ENCODE measurements at regions not wholly inside any gene's neighbourhood (a gene's known extent, or its start where the extent isn't known, plus 50 kb on each side); places are given as distances from the start of the nearest gene placed in this dataset.
"Not testable (repeated sequence)": the region's sequence is repeated elsewhere in the genome, so short reads cannot be mapped to it uniquely, and the experiment has no call there.

GRCh38 chr7:106740806-106741205, 79.8 kb upstream of the CCDC71L start:
- TF ChIP-seq POLR2A (IDR thresholded peaks at IDR 0.05) (no peak), EP300 (IDR thresholded peaks at IDR 0.05) (no peak), CTCF (IDR thresholded peaks at IDR 0.05) (no peak)
- Histone ChIP-seq H3K9me3 (peaks cover 0 to 1% (median 0%) of the 10 kb centered on the region in 4 donors), H3K27ac (no peak overlapping the region), H3K4me1 (no peaks in the 10 kb centered on the region), H3K36me3 (no peaks in the 10 kb centered on the region), H3K27me3 (no peaks in the 10 kb centered on the region), H3K4me3 (no peak overlapping the region)
- 89 to 90% methylated on average over 5 of the region's 5 CpGs for WGBS, 2 donors
- DNase-seq (ENCODE audit: low spot score in 2 of 2): no peak

GRCh38 chr7:106744563-106745091, 83.7 kb upstream of the CCDC71L start:
- Histone ChIP-seq H3K27ac (no peak overlapping the region), H3K27me3 (no peaks in the 10 kb centered on the region), H3K36me3 (no peaks in the 10 kb centered on the region), H3K9me3 (no peaks in the 10 kb centered on the region), H3K4me1 (peaks cover 0 to 11% (median 0%) of the 10 kb centered on the region in 4 donors), H3K4me3 (no peak overlapping the region)
- 79 to 95% methylated on average over 2 of the region's 2 CpGs for WGBS, 2 donors
- DNase-seq (ENCODE audit: low spot score in 2 of 2): no peak
- TF ChIP-seq POLR2A (IDR thresholded peaks at IDR 0.05) (no peak), CTCF (IDR thresholded peaks at IDR 0.05) (no peak), EP300 (IDR thresholded peaks at IDR 0.05) (no peak)

- not testable (repeated sequence) for H3K27me3 ChIP-seq; DNase-seq (ENCODE audit: low spot score in 2 of 2); H3K27ac ChIP-seq; H3K4me3 ChIP-seq; H3K9me3 ChIP-seq; H3K36me3 ChIP-seq
- H3K4me1 ChIP-seq: peaks cover 0 to 11% (median 0%) of the 10 kb centered on the region in 4 donors
- 34 to 48% methylated on average over 2 of the region's 2 CpGs for WGBS, 2 donors
Observed at GRCh38 chr7:106747301-106747700, 86.3 kb upstream of the CCDC71L start.

GRCh38 chr7:106747804-106748203, 86.8 kb upstream of the CCDC71L start:
- 53 to 57% methylated on average over 2 of the region's 2 CpGs for WGBS, 2 donors
- no peak for TF ChIP-seq EP300 (IDR thresholded peaks at IDR 0.05)
- no peak for TF ChIP-seq POLR2A (IDR thresholded peaks at IDR 0.05)
- TF ChIP-seq CTCF (IDR thresholded peaks at IDR 0.05): no peak
- H3K27me3 ChIP-seq: no peaks in the 10 kb centered on the region
- H3K9me3 ChIP-seq: no peaks in the 10 kb centered on the region
- H3K27ac ChIP-seq: peak overlapping the region in 1 of 4 donors; percentile 32
- H3K36me3 ChIP-seq: no peaks in the 10 kb centered on the region
- peaks cover 0 to 11% (median 0%) of the 10 kb centered on the region in 4 donors for H3K4me1 ChIP-seq
- H3K4me3 ChIP-seq: no peak overlapping the region
- DNase-seq (ENCODE audit: low spot score in 2 of 2): no peak

- no peak for DNase-seq (ENCODE audit: low spot score in 2 of 2)
- H3K9me3 ChIP-seq: no peaks in the 10 kb centered on the region
- H3K27ac ChIP-seq: no peak overlapping the region
- H3K36me3 ChIP-seq: no peaks in the 10 kb centered on the region
- peaks cover 0 to 11% (median 0%) of the 10 kb centered on the region in 4 donors for H3K4me1 ChIP-seq
- no peak for TF ChIP-seq CTCF (IDR thresholded peaks at IDR 0.05)
- no peak for TF ChIP-seq EP300 (IDR thresholded peaks at IDR 0.05)
- TF ChIP-seq POLR2A (IDR thresholded peaks at IDR 0.05): no peak
- WGBS, 2 donors: 0 to 45% methylated on average over 1 of the region's 1 CpG
- no peak overlapping the region for H3K4me3 ChIP-seq
- H3K27me3 ChIP-seq: no peaks in the 10 kb centered on the region
Observed at GRCh38 chr7:106749165-106749564, 88.2 kb upstream of the CCDC71L start.

- TF ChIP-seq POLR2A (IDR thresholded peaks at IDR 0.05) (no peak), EP300 (IDR thresholded peaks at IDR 0.05) (no peak), CTCF (IDR thresholded peaks at IDR 0.05) (no peak)
Observed at GRCh38 chr7:106750773-106751172, 89.8 kb upstream of the CCDC71L start.

More at GRCh38 chr7:106750773-106751172, 89.8 kb upstream of the CCDC71L start:
- Histone ChIP-seq H3K4me3 (no peak overlapping the region), H3K4me1 (peaks cover 0 to 11% (median 0%) of the 10 kb centered on the region in 4 donors), H3K9me3 (peaks cover 0 to 5% (median 0%) of the 10 kb centered on the region in 4 donors), H3K27ac (no peak overlapping the region), H3K36me3 (no peaks in the 10 kb centered on the region), H3K27me3 (no peaks in the 10 kb centered on the region)
- WGBS, 2 donors: 80 to 81% methylated on average over 7 of the region's 7 CpGs
- DNase-seq (ENCODE audit: low spot score in 2 of 2): no peak

Measured in tibial nerve (tissue), 4 donors.